ENCODE measurements at regions not wholly inside any gene's neighbourhood (a gene's known extent, or its start where the extent isn't known, plus 50 kb on each side); places are given as distances from the start of the nearest gene placed in this dataset.
"Not testable (repeated sequence)": the region's sequence is repeated elsewhere in the genome, so short reads cannot be mapped to it uniquely, and the experiment has no call there.

GRCh38 chr11:3583476-3583875, 58.3 kb downstream of the ART5 start:
- not testable (repeated sequence) for DNase-seq (ENCODE audit: low read depth in 2 of 2)

GRCh38 chr11:3581389-3581725, 60.4 kb downstream of the ART5 start:
- not testable (repeated sequence) for DNase-seq (ENCODE audit: low read depth in 2 of 2)

GRCh38 chr11:3580487-3581388, 61.1 kb downstream of the ART5 start:
- DNase-seq (ENCODE audit: low read depth in 2 of 2): peak; percentile 39 to 45

- not testable (repeated sequence) for DNase-seq (ENCODE audit: low read depth in 2 of 2)
Observed at GRCh38 chr11:3579600-3580459, 62.0 kb downstream of the ART5 start.

- not testable (repeated sequence) for DNase-seq (ENCODE audit: low read depth in 2 of 2)
Observed at GRCh38 chr11:3576066-3576604, 65.7 kb downstream of the ART5 start.

GRCh38 chr11:3572976-3573647, 68.7 kb downstream of the ART5 start:
- not testable (repeated sequence) for DNase-seq (ENCODE audit: low read depth in 2 of 2)

- not testable (repeated sequence) for DNase-seq (ENCODE audit: low read depth in 2 of 2)
Observed at GRCh38 chr11:3571752-3572151, 70.0 kb downstream of the ART5 start.

GRCh38 chr11:3565838-3566237, 76.0 kb downstream of the ART5 start:
- not testable (repeated sequence) for DNase-seq (ENCODE audit: low read depth in 2 of 2)

- DNase-seq (ENCODE audit: low read depth in 2 of 2): not testable (repeated sequence)
Observed at GRCh38 chr11:3564383-3564782, 77.4 kb downstream of the ART5 start.

GRCh38 chr11:3554621-3555020, 87.2 kb downstream of the ART5 start:
- not testable (repeated sequence) for DNase-seq (ENCODE audit: low read depth in 2 of 2)

GRCh38 chr11:3544990-3545389, 96.8 kb downstream of the ART5 start:
- DNase-seq (ENCODE audit: low read depth in 2 of 2): not testable (repeated sequence)

- not testable (repeated sequence) for DNase-seq (ENCODE audit: low read depth in 2 of 2)
Observed at GRCh38 chr11:3538220-3538619, 103.6 kb downstream of the ART5 start.

- DNase-seq (ENCODE audit: low read depth in 2 of 2): not testable (repeated sequence)
Observed at GRCh38 chr11:3537254-3537653, 104.5 kb downstream of the ART5 start.

GRCh38 chr11:3532958-3533357, 108.8 kb downstream of the ART5 start:
- not testable (repeated sequence) for DNase-seq (ENCODE audit: low read depth in 2 of 2)

GRCh38 chr11:3531280-3531679, 110.5 kb downstream of the ART5 start:
- not testable (repeated sequence) for DNase-seq (ENCODE audit: low read depth in 2 of 2)

GRCh38 chr11:3523567-3523966, 118.2 kb downstream of the ART5 start:
- DNase-seq (ENCODE audit: low read depth in 2 of 2): not testable (repeated sequence)

- DNase-seq (ENCODE audit: low read depth in 2 of 2): not testable (repeated sequence)
Observed at GRCh38 chr11:3520905-3521304, 120.9 kb downstream of the ART5 start.

GRCh38 chr11:3519841-3520240, 122.0 kb downstream of the ART5 start:
- DNase-seq (ENCODE audit: low read depth in 2 of 2): not testable (repeated sequence)

GRCh38 chr11:3516934-3517567, 124.7 kb downstream of the ART5 start:
- not testable (repeated sequence) for DNase-seq (ENCODE audit: low read depth in 2 of 2)

GRCh38 chr11:3516345-3516933, 125.4 kb downstream of the ART5 start:
- not testable (repeated sequence) for DNase-seq (ENCODE audit: low read depth in 2 of 2)
